ENCODE measurements at regions not wholly inside any gene's neighbourhood (a gene's known extent, or its start where the extent isn't known, plus 50 kb on each side); places are given as distances from the start of the nearest gene placed in this dataset.

DNA sequence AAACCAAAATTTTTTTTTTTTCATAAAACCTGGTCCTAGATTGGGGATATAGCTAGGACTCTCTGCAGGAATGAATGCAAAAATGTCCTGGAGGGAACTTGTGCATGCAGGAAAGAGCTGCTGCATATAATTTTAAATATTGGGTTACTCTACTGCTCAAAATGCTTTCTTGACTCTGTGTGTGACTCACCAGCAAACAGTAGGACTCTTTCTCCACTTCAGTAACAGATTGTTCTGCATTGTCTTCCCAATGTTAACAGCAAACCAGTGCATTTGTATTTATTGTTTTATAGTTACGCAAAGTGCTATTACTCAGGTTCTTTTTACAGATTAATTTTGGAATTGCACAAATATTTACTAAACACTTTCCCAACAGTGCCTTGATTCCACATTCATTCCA, 163.7 kb upstream of the KL start:
- H3K36me3 Mint-ChIP-seq (ENCODE audit: low read depth) = no peaks in the 10 kb centered on the region
- no peak overlapping the region for H3K4me3 Mint-ChIP-seq
- DNase-seq (no peak), ATAC-seq (no peak)
- POLR2A ChIA-PET = interaction anchor here (0.8 kb wide), 1 partner anchor 51 kb away, joined by 3 read pairs; no protein-coding TSS in a partner anchor
- intact Hi-C loops (cut with micrococcal nuclease) = no loop called here
- H3K27ac Mint-ChIP-seq = no peak overlapping the region
- CTCF ChIA-PET = no interaction called here
- H3K9me3 Mint-ChIP-seq = no peaks in the 10 kb centered on the region
- TF ChIP-seq, protein P1, sequence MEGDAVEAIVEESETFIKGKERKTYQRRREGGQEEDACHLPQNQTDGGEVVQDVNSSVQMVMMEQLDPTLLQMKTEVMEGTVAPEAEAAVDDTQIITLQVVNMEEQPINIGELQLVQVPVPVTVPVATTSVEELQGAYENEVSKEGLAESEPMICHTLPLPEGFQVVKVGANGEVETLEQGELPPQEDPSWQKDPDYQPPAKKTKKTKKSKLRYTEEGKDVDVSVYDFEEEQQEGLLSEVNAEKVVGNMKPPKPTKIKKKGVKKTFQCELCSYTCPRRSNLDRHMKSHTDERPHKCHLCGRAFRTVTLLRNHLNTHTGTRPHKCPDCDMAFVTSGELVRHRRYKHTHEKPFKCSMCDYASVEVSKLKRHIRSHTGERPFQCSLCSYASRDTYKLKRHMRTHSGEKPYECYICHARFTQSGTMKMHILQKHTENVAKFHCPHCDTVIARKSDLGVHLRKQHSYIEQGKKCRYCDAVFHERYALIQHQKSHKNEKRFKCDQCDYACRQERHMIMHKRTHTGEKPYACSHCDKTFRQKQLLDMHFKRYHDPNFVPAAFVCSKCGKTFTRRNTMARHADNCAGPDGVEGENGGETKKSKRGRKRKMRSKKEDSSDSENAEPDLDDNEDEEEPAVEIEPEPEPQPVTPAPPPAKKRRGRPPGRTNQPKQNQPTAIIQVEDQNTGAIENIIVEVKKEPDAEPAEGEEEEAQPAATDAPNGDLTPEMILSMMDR (IDR thresholded peaks at IDR 0.05) = no peak
- no peaks in the 10 kb centered on the region for H3K4me1 Mint-ChIP-seq (ENCODE audit: low read depth)
- H3K27me3 Mint-ChIP-seq = no peaks in the 10 kb centered on the region

DNA sequence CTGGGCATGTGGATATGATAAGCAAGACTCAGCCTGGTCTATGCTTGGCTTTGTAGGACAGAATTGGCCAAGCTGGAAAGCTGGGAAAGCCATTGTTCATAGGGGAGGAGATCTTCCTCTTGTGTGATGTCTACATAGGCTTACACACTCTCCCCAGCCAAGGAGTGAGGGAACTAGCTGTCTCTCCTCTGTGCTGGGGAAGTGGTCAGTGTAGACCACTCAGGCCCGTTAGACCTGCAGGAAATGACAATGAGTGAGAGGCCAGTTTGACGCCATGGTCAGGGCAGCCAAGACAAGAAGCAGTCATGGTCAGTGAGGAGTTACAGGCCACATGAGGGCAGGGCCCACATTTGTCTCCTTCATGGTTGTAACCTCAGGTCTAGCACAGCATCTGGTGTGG, 159.1 kb upstream of the KL start:
- TF ChIP-seq, protein P1 (IDR thresholded peaks at IDR 0.05) = no peak
- no peak overlapping the region for H3K27ac Mint-ChIP-seq
- no peak overlapping the region for H3K4me3 Mint-ChIP-seq
- no peaks in the 10 kb centered on the region for H3K9me3 Mint-ChIP-seq
- H3K4me1 Mint-ChIP-seq (ENCODE audit: low read depth) = no peaks in the 10 kb centered on the region
- ChIA-PET POLR2A (no interaction called here), CTCF (no interaction called here)
- DNase-seq (no peak), ATAC-seq (no peak)
- no peaks in the 10 kb centered on the region for H3K36me3 Mint-ChIP-seq (ENCODE audit: low read depth)
- intact Hi-C loops (cut with micrococcal nuclease) = no loop called here
- no peaks in the 10 kb centered on the region for H3K27me3 Mint-ChIP-seq

DNA sequence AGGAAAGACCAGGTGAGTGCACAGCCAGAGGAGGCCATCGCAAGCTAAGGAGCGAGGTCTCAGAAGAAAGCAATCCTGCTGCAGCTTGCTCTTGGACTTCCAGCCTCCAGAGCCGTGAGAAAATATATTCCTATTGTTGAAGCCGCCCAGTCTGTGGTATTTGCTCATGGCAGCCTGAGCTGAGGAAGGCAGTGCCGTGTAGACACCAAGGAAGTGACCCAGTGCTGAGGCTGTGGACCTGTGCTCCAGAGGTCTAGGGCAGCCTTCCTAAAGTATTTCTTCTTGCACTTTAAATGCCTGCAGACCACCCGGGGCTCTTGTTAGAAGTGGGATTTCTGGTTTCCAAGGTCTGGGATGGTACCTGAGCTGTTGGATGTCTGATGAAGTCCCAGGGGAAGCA, 158.5 kb upstream of the KL start:
- ChIA-PET POLR2A (no interaction called here), CTCF (no interaction called here)
- intact Hi-C loops (cut with micrococcal nuclease) = no loop called here
- TF ChIP-seq, protein P1 (IDR thresholded peaks at IDR 0.05) = no peak
- Mint-ChIP-seq H3K9me3 (no peaks in the 10 kb centered on the region), H3K4me3 (no peak overlapping the region), H3K27me3 (no peaks in the 10 kb centered on the region), H3K4me1 (ENCODE audit: low read depth) (no peaks in the 10 kb centered on the region), H3K36me3 (ENCODE audit: low read depth) (no peaks in the 10 kb centered on the region), H3K27ac (no peak overlapping the region)
- DNase-seq (no peak), ATAC-seq (no peak)

DNA sequence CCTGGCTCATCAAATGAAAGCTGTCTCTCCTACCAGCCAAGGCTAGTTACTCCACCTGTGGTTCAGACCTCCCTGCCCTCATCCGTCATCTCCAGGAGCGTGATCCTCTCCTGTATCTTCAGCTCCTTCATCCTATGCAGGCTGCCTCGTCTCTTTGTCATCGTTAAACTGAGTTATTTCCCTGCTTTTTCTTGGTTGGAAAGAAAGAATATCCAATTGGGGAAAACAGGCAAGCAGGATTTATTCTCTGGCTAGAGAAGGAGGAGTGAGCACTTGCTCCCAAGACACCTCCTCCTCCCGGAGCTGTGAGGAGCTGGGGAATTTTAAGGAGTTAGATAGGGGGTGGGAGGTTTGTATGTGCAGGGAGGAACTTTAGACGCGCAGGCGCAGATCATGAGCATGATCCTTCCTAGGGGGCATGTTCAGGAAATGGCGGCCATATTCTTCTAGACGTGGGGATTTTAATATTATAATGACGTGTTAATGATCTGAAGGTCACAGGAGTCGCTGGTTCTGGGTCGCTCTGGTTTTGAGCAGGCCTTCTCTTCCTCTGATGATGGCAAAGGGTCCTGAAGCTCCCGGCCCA, 156.4 kb upstream of the KL start:
- intact Hi-C loops (cut with micrococcal nuclease) = no loop called here
- Mint-ChIP-seq H3K9me3 (no peaks in the 10 kb centered on the region), H3K27me3 (no peaks in the 10 kb centered on the region), H3K4me3 (no peak overlapping the region), H3K4me1 (ENCODE audit: low read depth) (no peaks in the 10 kb centered on the region), H3K27ac (no peak overlapping the region), H3K36me3 (ENCODE audit: low read depth) (no peaks in the 10 kb centered on the region)
- TF ChIP-seq, protein P1 (IDR thresholded peaks at IDR 0.05) = no peak
- ATAC-seq = no peak
- DNase-seq = no peak
- ChIA-PET CTCF (no interaction called here), POLR2A (interaction anchor here (1.9 kb wide), 1 partner anchor 19 kb away, joined by 4 read pairs; no protein-coding TSS in a partner anchor)

DNA sequence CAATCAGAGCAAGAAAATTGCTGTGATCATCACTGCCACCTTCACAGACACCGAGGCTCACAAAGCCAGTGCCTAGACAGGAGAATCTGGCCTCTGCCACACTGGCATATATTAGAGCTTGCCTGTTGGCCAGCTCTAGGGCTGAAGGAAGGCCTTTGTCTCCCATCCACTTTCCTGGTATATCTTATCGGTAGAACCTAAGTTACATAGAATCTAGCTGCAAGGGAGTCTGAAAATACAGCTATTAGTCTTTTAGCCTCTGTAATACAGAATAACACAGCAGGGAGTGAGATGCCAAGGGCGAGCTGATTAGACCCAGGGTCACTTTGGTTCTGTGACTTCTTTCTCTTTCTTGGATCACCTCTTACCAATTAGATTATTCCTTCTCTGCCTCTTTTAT, 154.9 kb upstream of the KL start:
- ChIA-PET CTCF (interaction anchor here (0.6 kb wide), 1 partner anchor 36 kb away, joined by 3 read pairs; no protein-coding TSS in a partner anchor), POLR2A (interaction anchor here (1.2 kb wide), 1 partner anchor 25 kb away, joined by 4 read pairs; no protein-coding TSS in a partner anchor)
- H3K36me3 Mint-ChIP-seq (ENCODE audit: low read depth) = no peaks in the 10 kb centered on the region
- TF ChIP-seq, protein P1 (IDR thresholded peaks at IDR 0.05) = no peak
- H3K27ac Mint-ChIP-seq = no peak overlapping the region
- ATAC-seq (no peak), DNase-seq (no peak)
- H3K9me3 Mint-ChIP-seq = no peaks in the 10 kb centered on the region
- H3K4me1 Mint-ChIP-seq (ENCODE audit: low read depth) = no peaks in the 10 kb centered on the region
- intact Hi-C loops (cut with micrococcal nuclease) = no loop called here
- H3K27me3 Mint-ChIP-seq = no peaks in the 10 kb centered on the region
- H3K4me3 Mint-ChIP-seq = no peak overlapping the region

All from activated CD8-positive, alpha-beta T cell treated with anti-CD3 and anti-CD28 coated beads for 36 hours (primary cell).